ENCODE measurements at regions not wholly inside any gene's neighbourhood (a gene's known extent, or its start where the extent isn't known, plus 50 kb on each side); places are given as distances from the start of the nearest gene placed in this dataset.

- H3K9ac ChIP-seq (ENCODE audit: low read depth, low read length), result no peak overlapping the region
- H3K4me2 ChIP-seq (ENCODE audit: low read depth, low read length), result no peak overlapping the region
- POLR2A ChIA-PET (ENCODE audit: unreplicated experiment), result no interaction called here
- TF ChIP-seq FOS (IDR thresholded peaks at IDR 0.05; ENCODE audit: low read depth, low read length) (no peak), RCOR1 (IDR thresholded peaks at IDR 0.05; ENCODE audit: insufficient replicate concordance, low read length) (no peak), POLR2A (IDR thresholded peaks at IDR 0.05; ENCODE audit: low read depth, low read length) (no peak), RFX5 (IDR thresholded peaks at IDR 0.05; ENCODE audit: low read depth, low read length) (no peak), BHLHE40 (IDR thresholded peaks at IDR 0.05; ENCODE audit: low read depth, low read length) (no peak), NFE2L2 (IDR thresholded peaks at IDR 0.05; ENCODE audit: low read depth, low read length) (peak; percentile 79), SMC3 (IDR thresholded peaks at IDR 0.05; ENCODE audit: low read depth, low read length) (no peak), RAD21 (IDR thresholded peaks at IDR 0.05; ENCODE audit: low read length) (no peak)
- no peak overlapping the region for H3K23ac ChIP-seq (ENCODE audit: low read depth, low read length)
- CTCF ChIA-PET, result interaction anchor here (0.6 to 1.1 kb wide), 2 partner anchors 18 to 336 kb away, joined by 3 to 5 read pairs; no protein-coding TSS in a partner anchor
- H4K20me1 ChIP-seq (ENCODE audit: insufficient read depth, low read length), result no peaks in the 10 kb centered on the region
- intact Hi-C loops (cut with micrococcal nuclease) (no loop called here), dilution Hi-C loops (cut with HindIII; ENCODE audit: low sequenced_read_pairs, unreplicated experiment) (no loop called here), in situ Hi-C loops (cut with MboI; ENCODE audit: low sequenced_read_pairs) (no loop called here)
- peak overlapping the region; percentile 72 for H2BK5ac ChIP-seq (ENCODE audit: low read depth, low read length, poor library complexity, severe bottlenecking)
- H3K14ac ChIP-seq (replicated peaks; ENCODE audit: low read depth, low read length), result peak overlapping the region; percentile 32
- peak overlapping the region; percentile 96 for H3K18ac ChIP-seq (ENCODE audit: low read depth, low read length)
- H3K9me1 ChIP-seq (ENCODE audit: insufficient read depth, low read length), result peaks cover 17% of the 10 kb centered on the region
- H3K36me3 ChIP-seq (ENCODE audit: control insufficient read depth, insufficient read depth, low read length), result no peaks in the 10 kb centered on the region
- peak overlapping the region; percentile 68 for H3K4ac ChIP-seq (ENCODE audit: low read depth, low read length)
- ATAC-seq (ENCODE audit: low read depth) (no peak), DNase-seq (peak; percentile 26)
- peak overlapping the region; percentile 70; the same call in 1 of the 2 replicates for H3K27ac ChIP-seq (ENCODE audit: insufficient read depth, low read length)
- H4K5ac ChIP-seq (ENCODE audit: low read depth, low read length), result peak overlapping the region; percentile 83
- H2AK9ac ChIP-seq (replicated peaks; ENCODE audit: low read depth, low read length, poor library complexity), result no peak overlapping the region
- H4K91ac ChIP-seq (ENCODE audit: insufficient read depth, low read depth, low read length), result 0 out of 2 replicates have a peak overlapping the region, but pooled peaks have one; percentile 21
- no peak overlapping the region for H3K56ac ChIP-seq (ENCODE audit: extremely low read depth, insufficient read depth, low read length)
- no TSS peak for BruUV-seq (replicated peaks)
- H3K9me3 ChIP-seq (ENCODE audit: control insufficient read depth, insufficient read depth, low read length), result no peaks in the 10 kb centered on the region; the same call in 1 of the 2 replicates
- 49% methylated on average over 4 of the region's 5 CpGs; no CpG with 5 or more reads in 1 of the 2 experiments for WGBS, 2 experiments (ENCODE audit: extremely low coverage in 2 of 2, insufficient read length in 1 of 2)
- no peaks in the 10 kb centered on the region for H3K79me1 ChIP-seq (ENCODE audit: low read depth in 1 of 2, low read length in 2 of 2)
- no peak overlapping the region for H2AFZ ChIP-seq (replicated peaks; ENCODE audit: low read length, poor library complexity)
- peak overlapping the region; percentile 34 to 74; a peak in 1 of 4 replicates for H4K8ac ChIP-seq (ENCODE audit: low read depth in 2 of 2, low read length in 2 of 2)
- H2BK20ac ChIP-seq (ENCODE audit: low read depth, low read length), result peak overlapping the region; percentile 81; the same call in 1 of the 2 replicates
- peak overlapping the region; percentile 43 for H2BK120ac ChIP-seq (ENCODE audit: low read depth, low read length)
- peak overlapping the region; percentile 74; the same call in 1 of the 3 replicates for H2BK15ac ChIP-seq (ENCODE audit: low read depth, low read length)
- H3K27me3 ChIP-seq (ENCODE audit: control insufficient read depth, insufficient read depth, low read length), result 0 out of 2 replicates have a peak, but pooled peaks cover 2% of the 10 kb centered on the region
- H3K4me1 ChIP-seq (ENCODE audit: control insufficient read depth, insufficient read depth, low read length), result peaks cover 13% of the 10 kb centered on the region
- H3K4me3 ChIP-seq (ENCODE audit: insufficient read depth, low read depth, low read length), result no peak overlapping the region
- H2AK5ac ChIP-seq (ENCODE audit: low read depth, low read length), result peak overlapping the region; percentile 51; the same call in 1 of the 2 replicates
Measured at GRCh38 chr21:39105341-39105765, 77.9 kb downstream of the PSMG1 start.
